ENCODE measurements at regions not wholly inside any gene's neighbourhood (a gene's known extent, or its start where the extent isn't known, plus 50 kb on each side); places are given as distances from the start of the nearest gene placed in this dataset.
"Not testable (repeated sequence)": the region's sequence is repeated elsewhere in the genome, so short reads cannot be mapped to it uniquely, and the experiment has no call there.

DNA sequence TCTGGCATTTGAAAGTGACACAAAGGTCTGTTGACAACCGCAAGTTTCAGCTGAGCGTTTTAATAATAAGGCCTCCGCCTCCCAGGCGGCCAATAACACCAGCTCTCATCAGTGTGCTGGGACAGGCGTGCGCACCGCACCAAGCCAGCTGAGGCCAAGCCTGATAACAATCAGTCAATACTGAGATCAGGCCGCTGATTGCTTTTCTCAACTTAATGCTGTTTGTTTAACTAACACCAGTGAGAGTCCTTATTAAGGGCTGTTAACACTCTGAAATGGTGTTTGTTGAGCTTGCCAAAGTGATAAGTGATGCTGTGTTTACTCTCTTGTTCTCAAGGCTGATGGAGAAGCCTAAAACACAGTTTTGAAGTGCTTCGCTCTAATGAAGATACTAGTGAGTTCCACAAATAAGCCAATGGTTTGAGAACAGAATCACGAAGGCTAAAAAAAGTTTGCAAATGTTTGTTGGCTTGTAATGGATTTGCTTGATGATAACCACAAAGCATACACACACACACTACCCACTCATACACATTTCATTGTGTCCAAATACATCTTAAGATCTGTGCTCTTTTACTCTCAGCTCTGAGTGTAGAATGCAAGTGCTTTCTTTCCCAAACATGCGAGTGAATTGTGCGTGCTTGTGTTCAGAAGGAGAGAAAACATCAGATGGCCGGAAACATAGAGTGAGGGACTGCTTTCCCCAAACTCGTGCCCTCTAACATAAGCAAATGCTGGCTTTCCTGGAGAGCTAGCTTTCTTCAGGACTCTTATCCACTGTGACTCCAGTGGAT is 330.4 kb upstream of the KLF4 start:
- in situ Hi-C loops (cut with HindIII; ENCODE audit: low sequenced_read_pairs) = no loop called here
- H3K4me3 ChIP-seq (ENCODE audit: low read depth, low read length) = no peak overlapping the region
- DNase-seq (ENCODE audit: low read depth) = no peak
- TF ChIP-seq, protein P1, sequence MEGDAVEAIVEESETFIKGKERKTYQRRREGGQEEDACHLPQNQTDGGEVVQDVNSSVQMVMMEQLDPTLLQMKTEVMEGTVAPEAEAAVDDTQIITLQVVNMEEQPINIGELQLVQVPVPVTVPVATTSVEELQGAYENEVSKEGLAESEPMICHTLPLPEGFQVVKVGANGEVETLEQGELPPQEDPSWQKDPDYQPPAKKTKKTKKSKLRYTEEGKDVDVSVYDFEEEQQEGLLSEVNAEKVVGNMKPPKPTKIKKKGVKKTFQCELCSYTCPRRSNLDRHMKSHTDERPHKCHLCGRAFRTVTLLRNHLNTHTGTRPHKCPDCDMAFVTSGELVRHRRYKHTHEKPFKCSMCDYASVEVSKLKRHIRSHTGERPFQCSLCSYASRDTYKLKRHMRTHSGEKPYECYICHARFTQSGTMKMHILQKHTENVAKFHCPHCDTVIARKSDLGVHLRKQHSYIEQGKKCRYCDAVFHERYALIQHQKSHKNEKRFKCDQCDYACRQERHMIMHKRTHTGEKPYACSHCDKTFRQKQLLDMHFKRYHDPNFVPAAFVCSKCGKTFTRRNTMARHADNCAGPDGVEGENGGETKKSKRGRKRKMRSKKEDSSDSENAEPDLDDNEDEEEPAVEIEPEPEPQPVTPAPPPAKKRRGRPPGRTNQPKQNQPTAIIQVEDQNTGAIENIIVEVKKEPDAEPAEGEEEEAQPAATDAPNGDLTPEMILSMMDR (IDR thresholded peaks at IDR 0.05; ENCODE audit: low read depth, low read length, missing control alignments) = no peak

DNA sequence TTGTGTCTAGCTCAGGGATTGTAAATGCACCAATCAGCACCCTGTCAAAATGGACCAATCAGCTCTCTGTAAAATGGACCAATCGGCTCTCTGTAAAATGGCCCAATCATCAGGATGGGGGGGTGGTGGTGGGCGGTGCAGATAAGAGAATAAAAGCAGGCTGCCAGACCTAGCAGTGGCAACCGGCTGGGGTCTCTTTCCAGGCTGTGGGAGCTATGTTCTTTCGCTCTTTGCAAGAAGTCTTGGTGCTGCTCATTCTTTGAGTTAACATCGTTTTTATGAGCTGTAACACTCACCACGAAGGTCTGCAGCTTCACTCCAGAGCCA is 328.9 kb upstream of the KLF4 start:
- in situ Hi-C loops (cut with HindIII; ENCODE audit: low sequenced_read_pairs); H3K4me3 ChIP-seq (ENCODE audit: low read depth, low read length); DNase-seq (ENCODE audit: low read depth): not testable (repeated sequence)

DNA sequence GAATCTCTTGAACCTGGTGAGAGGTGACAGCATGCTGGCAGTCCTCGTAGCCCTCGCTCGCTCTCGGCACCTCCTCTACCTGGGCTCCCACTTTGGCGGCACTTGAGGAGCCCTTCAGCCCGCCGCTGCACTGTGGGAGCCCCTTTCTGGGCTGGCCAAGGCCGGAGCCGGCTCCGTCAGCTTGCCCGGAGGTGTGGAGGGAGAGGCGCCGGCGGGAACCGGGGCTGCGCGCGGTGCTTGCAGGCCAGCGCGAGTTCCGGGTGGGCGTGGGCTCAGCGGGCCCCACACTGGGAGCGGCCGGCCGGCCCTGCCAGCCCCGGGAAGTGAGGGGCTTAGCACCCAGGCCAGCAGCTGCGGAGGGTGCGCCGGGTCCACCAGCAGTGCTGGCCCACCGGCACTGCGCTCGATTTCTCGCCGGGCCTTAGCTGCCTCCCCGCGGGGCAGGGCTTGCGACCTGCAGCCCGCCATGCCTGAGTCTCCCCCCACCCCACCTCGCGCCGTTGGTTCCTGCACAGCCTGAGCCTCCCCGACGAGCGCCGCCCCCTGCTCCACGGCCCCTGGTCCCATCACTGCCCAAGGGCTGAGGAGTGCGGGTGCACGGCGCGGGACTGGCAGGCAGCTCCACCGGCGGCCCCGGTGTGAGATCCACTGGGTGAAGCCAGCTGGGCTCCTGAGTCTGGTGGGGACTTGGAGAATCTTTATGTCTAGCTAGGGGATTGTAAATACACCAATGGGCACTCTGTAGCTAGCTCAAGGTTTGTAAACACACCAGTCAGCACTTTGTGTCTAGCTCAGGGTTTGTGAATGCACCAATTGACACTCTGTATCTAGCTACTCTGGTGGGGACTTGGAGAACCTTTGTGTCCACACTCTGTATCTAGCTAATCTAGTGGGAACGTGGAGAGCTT is 328.3 kb upstream of the KLF4 start:
- H3K4me3 ChIP-seq (ENCODE audit: low read depth, low read length); DNase-seq (ENCODE audit: low read depth); in situ Hi-C loops (cut with HindIII; ENCODE audit: low sequenced_read_pairs): not testable (repeated sequence)

DNA sequence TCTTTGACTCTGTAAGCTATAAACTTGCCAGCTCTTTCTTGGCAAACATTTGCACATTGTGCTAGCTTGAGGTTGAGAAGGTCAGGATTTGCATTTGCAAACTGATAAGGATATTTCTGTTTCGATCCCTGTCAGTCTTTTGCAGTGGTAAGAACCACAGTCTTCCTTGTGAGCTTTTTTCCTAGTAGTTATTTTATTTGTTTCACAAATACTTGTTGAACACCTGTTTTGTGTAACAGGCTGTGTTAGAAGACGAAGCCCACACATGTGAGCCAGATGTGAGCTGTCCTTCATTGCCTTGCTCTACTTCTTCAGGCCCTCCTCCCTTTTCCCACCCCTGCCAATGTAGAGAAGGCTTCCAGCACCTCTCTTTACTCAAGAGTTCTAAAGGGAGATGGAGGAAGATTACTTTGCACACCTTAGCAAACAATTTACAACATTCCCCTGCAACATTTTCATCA is 327.0 kb upstream of the KLF4 start:
- H3K4me3 ChIP-seq (ENCODE audit: low read depth, low read length) = no peak overlapping the region
- in situ Hi-C loops (cut with HindIII; ENCODE audit: low sequenced_read_pairs) = no loop called here
- DNase-seq (ENCODE audit: low read depth) = no peak
- TF ChIP-seq, protein P1 (IDR thresholded peaks at IDR 0.05; ENCODE audit: low read depth, low read length, missing control alignments) = no peak

DNA sequence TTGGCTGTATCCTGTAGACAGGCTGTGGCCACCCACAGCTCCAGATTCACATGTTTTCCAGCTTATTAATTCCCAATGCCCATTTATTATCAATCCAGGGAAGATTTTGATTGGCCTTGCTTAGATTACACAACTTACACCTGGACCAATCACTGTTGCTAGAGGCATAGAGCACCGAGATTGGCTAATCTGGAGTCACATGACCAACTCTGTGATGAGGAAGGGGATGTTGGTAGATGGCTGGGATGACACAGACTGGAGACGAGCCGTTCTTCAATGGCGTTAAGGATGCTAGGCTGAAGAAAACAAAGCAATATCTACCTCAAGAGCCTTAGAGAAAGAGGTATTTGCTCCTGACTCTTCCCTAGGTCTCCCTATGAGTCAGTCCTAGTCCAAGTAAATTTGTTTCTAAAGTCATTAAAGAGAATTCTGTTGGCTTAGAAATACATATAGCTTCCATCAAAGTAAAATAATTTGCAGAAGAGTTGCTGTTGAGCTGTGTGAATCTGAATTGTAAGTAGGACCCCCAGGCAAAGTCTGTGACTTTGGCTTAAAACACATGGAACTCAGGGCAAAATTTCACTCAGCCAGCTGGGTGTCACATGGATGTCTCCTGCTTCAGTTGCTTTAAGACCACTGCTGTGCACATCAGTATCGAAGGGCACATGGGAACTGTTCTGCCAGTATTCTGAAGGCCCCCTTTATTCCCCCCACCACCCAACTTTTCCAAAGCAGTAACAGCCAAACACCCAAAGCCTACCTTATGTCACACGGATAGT is 326.4 kb upstream of the KLF4 start:
- DNase-seq (ENCODE audit: low read depth) = no peak
- in situ Hi-C loops (cut with HindIII; ENCODE audit: low sequenced_read_pairs) = no loop called here
- TF ChIP-seq, protein P1 (IDR thresholded peaks at IDR 0.05; ENCODE audit: low read depth, low read length, missing control alignments) = no peak
- no peak overlapping the region for H3K4me3 ChIP-seq (ENCODE audit: low read depth, low read length)

DNA sequence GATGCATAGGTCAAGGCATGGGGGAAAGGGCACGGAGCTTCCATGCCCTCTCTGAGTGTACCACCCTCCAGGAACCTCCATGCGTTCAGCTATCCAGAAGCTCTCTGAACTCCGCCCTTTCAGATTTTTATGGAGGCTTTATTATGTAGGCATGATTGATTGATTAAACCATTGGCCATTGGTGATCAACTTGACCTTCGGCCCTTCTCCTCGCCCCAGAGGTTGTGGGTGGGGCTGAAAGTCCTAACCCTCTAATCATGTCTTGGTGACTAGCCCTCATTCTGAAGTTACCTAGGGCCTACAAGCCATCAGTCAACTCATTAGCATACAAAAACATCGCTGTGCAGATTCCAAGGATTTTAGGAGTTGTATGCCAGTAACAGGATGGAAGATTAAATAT is 323.7 kb upstream of the KLF4 start:
- H3K4me3 ChIP-seq (ENCODE audit: low read depth, low read length) = no peak overlapping the region
- no peak for DNase-seq (ENCODE audit: low read depth)
- TF ChIP-seq, protein P1 (IDR thresholded peaks at IDR 0.05; ENCODE audit: low read depth, low read length, missing control alignments) = no peak
- in situ Hi-C loops (cut with HindIII; ENCODE audit: low sequenced_read_pairs) = no loop called here

DNA sequence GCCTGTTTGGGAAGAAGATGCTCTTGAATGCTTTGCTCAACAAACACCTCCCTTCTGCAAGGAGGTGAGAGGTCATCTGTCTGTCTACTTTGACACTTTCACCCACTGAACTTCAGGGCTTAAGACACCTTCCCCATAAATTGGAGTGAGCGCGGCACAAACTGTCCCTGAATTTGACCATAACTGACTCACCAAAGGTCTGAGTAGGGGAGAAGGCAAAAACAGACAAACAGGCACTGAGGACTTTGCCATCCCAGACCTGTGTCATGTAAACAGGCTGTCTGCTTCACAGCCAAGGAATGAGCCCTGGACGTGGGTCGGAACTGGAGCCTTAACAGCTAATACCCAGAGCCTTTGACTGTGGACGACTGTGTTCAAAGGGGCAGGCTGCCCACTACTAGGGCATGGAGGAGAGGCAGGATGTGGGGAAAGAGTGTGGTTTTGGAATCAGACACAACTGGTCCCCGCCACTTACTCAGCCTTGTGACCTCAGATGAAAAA is 320.9 kb upstream of the KLF4 start:
- TF ChIP-seq, protein P1 (IDR thresholded peaks at IDR 0.05; ENCODE audit: low read depth, low read length, missing control alignments) = no peak
- in situ Hi-C loops (cut with HindIII; ENCODE audit: low sequenced_read_pairs) = no loop called here
- H3K4me3 ChIP-seq (ENCODE audit: low read depth, low read length) = no peak overlapping the region
- DNase-seq (ENCODE audit: low read depth) = no peak

All from astrocyte of the cerebellum (primary cell).